GM12878 (cell line): ENCODE measurements at regions not wholly inside any gene's neighbourhood (a gene's known extent, or its start where the extent isn't known, plus 50 kb on each side); places are given as distances from the start of the nearest gene placed in this dataset.

Experiments
- ATAC-seq: fragments of 200-7000 bp; cut with Tn5 transposase; 3 replicates; pipeline ENCODE4 v1.9.1; 2020; ENCODE audit warnings: mild to moderate bottlenecking, moderate library complexity
- BruUV-seq: library from RNA; stranded (reverse); fragments of 400-500 nt; replicated peaks from 2 replicates; lab custom pipeline; 2021; lab: Mats Ljungman, UMichigan
- CTCF ChIA-PET: fragments of 300-600 bp; sonication (Branson Sonifier 250); formaldehyde crosslinking; extraction: SDS; loops from one replicate; lab custom pipeline; 2021; ENCODE audit warnings: inconsistent platforms; lab: Yijun Ruan, JAX
- POLR2A ChIA-PET: fragments of 350-600 bp; formaldehyde crosslinking; extraction: SDS; loops from one replicate; lab custom pipeline; 2021; ENCODE audit warnings: inconsistent platforms; lab: Charles Lee
- RAD21 ChIA-PET: fragments of 300-600 bp; sonication (Branson Sonifier 250); formaldehyde crosslinking; loops from one replicate; lab custom pipeline; 2023; ENCODE audit warnings: antibody characterized with exemption; ENCODE audit not compliant: unreplicated experiment; lab: Charles Lee
- SMC1A ChIA-PET: fragments of 300-600 bp; sonication (Branson Sonifier 250); formaldehyde crosslinking; loops from one replicate; lab custom pipeline; 2023; ENCODE audit not compliant: unreplicated experiment, uncharacterized antibody; lab: Charles Lee
- DNase-seq: peaks from one replicate; pipeline ENCODE4 v3.0.0-alpha.2; 2011; ENCODE audit warnings: low read depth, low spot score
- FAIRE-seq: peaks from 3 replicates; lab custom pipeline; 2011; peaks lifted over from hg19 to GRCh38; lab: Jason Lieb, UNC
- H2AFZ ChIP-seq: 2 replicates; pipeline ENCODE4 v1.6.0; 2011; ENCODE audit warnings: low read depth, low read length, control low read depth; ENCODE audit not compliant: control insufficient read depth
- H3K27ac ChIP-seq: 2 replicates; pipeline ENCODE4 v1.5.1; 2011; ENCODE audit warnings: control low read depth; ENCODE audit not compliant: control insufficient read depth, insufficient read depth
- H3K27me3 ChIP-seq, 2 experiments: replicated peaks in 1 of 2; 2 replicates each; pipeline versions ENCODE4 v1.6.0 to v1.6.1; 2011; ENCODE audit warnings: low read length in 1 of 2; ENCODE audit not compliant: control insufficient read depth in 2 of 2, insufficient read depth in 2 of 2
- H3K36me3 ChIP-seq, 2 experiments: 2 replicates each; pipeline ENCODE4 v1.5.1; 2011; ENCODE audit warnings: low read length in 1 of 2; ENCODE audit not compliant: control insufficient read depth in 2 of 2, insufficient read depth in 2 of 2
- H3K4me1 ChIP-seq: 2 replicates; pipeline ENCODE4 v1.6.1; 2011; ENCODE audit warnings: mild to moderate bottlenecking, low read length, moderate library complexity, mixed read lengths; ENCODE audit not compliant: control insufficient read depth, insufficient read depth
- H3K4me2 ChIP-seq: 2 replicates; pipeline ENCODE4 v1.6.0; 2011; ENCODE audit warnings: control low read depth; ENCODE audit not compliant: control insufficient read depth, insufficient read depth
- H3K4me3 ChIP-seq: fragments of 200-600 bp; sonication (generic); 2 replicates; pipeline ENCODE4 v1.5.1; 2016
- H3K79me2 ChIP-seq: 2 replicates; pipeline ENCODE4 v1.6.0; 2011; ENCODE audit warnings: low read length; ENCODE audit not compliant: control insufficient read depth, insufficient read depth
- H3K9ac ChIP-seq: 2 replicates; pipeline ENCODE4 v1.8.0; 2011; ENCODE audit warnings: low read length, control low read depth, mixed read lengths; ENCODE audit not compliant: control insufficient read depth, insufficient read depth
- H3K9me3 ChIP-seq: replicated peaks from 3 replicates; pipeline ENCODE4 v1.5.1; 2011; ENCODE audit warnings: mild to moderate bottlenecking, low read length; ENCODE audit not compliant: control insufficient read depth, insufficient read depth
- H4K20me1 ChIP-seq: 2 replicates; pipeline ENCODE4 v1.6.0; 2011; ENCODE audit not compliant: control insufficient read depth, insufficient read depth
- ATF3 ChIP-seq: IDR thresholded peaks from 2 replicates; pipeline ENCODE4 v1.6.1; 2011; ENCODE audit warnings: low read depth, mild to moderate bottlenecking, low read length, moderate library complexity, borderline replicate concordance; ENCODE audit errors: extremely low read depth
- BCL3 ChIP-seq: IDR thresholded peaks from 2 replicates; pipeline ENCODE4 v1.6.1; 2011; ENCODE audit warnings: borderline replicate concordance, low read depth, mild to moderate bottlenecking, moderate library complexity, low read length; ENCODE audit not compliant: insufficient read depth, poor library complexity, severe bottlenecking
- CHD1 ChIP-seq: IDR thresholded peaks from 2 replicates; pipeline ENCODE4 v1.6.1; 2012; ENCODE audit warnings: low read depth, low read length, improper control_type of control experiment
- CHD2 ChIP-seq: IDR thresholded peaks from 2 replicates; pipeline ENCODE4 v1.6.1; 2011; ENCODE audit warnings: low read depth, low read length, improper control_type of control experiment, borderline replicate concordance
- CREB1 ChIP-seq: IDR thresholded peaks from 2 replicates; pipeline ENCODE4 v1.6.1; 2012; ENCODE audit warnings: low read depth, mild to moderate bottlenecking, inconsistent platforms
- ESRRA ChIP-seq: IDR thresholded peaks from 2 replicates; pipeline ENCODE4 v1.6.1; 2012; ENCODE audit warnings: mild to moderate bottlenecking, low read length, improper control_type of control experiment
- GATAD2B ChIP-seq: fragments of 450-650 bp; conservative IDR thresholded peaks from 2 replicates; pipeline ENCODE4 v1.6.1; 2017; ENCODE audit warnings: low read depth, mild to moderate bottlenecking, moderate library complexity
- KDM1A ChIP-seq: fragments of 200-600 bp; sonication (generic); IDR thresholded peaks from 2 replicates; pipeline ENCODE4 v1.6.1; 2016; ENCODE audit warnings: borderline replicate concordance
- NBN ChIP-seq: fragments of 450-650 bp; IDR thresholded peaks from 2 replicates; pipeline ENCODE4 v1.6.1; 2016
- NFYB ChIP-seq: IDR thresholded peaks from 2 replicates; pipeline ENCODE4 v1.6.1; 2011; ENCODE audit warnings: low read depth, mild to moderate bottlenecking, low read length, improper control_type of control experiment, moderate library complexity; ENCODE audit not compliant: insufficient read depth
- NR2C2 ChIP-seq: IDR thresholded peaks from 2 replicates; pipeline ENCODE4 v1.6.1; 2011; ENCODE audit warnings: borderline replicate concordance, low read depth; ENCODE audit not compliant: control insufficient read depth, insufficient read length
- RFX5 ChIP-seq: IDR thresholded peaks from 2 replicates; pipeline ENCODE4 v1.6.1; 2011; ENCODE audit warnings: low read depth, low read length, improper control_type of control experiment
- SMARCA5 ChIP-seq: fragments of 450-650 bp; IDR thresholded peaks from 2 replicates; pipeline ENCODE4 v1.6.1; 2017; ENCODE audit warnings: mild to moderate bottlenecking
- TARDBP ChIP-seq: IDR thresholded peaks from 2 replicates; pipeline ENCODE4 v1.6.1; 2016; ENCODE audit warnings: borderline replicate concordance
- WRNIP1 ChIP-seq: IDR thresholded peaks from 2 replicates; pipeline ENCODE4 v1.6.1; 2011; ENCODE audit warnings: low read depth, low read length, improper control_type of control experiment, borderline replicate concordance
- ZBTB33 ChIP-seq: fragments of 450-650 bp; IDR thresholded peaks from 2 replicates; pipeline ENCODE4 v1.6.1; 2017; ENCODE audit warnings: mild to moderate bottlenecking
- ZSCAN29 ChIP-seq: fragments of 450-650 bp; IDR thresholded peaks from 2 replicates; pipeline ENCODE4 v1.6.1; 2017; ENCODE audit warnings: mild to moderate bottlenecking, moderate library complexity
- WGBS: methylation state at CpG from one replicate; pipeline ENCODE4 v1.1.6; 2016; ENCODE audit warnings: low lambda C conversion rate; ENCODE audit not compliant: insufficient replicate concordance, insufficient coverage; ENCODE audit errors: missing lambda C conversion rate; 5-methylcytosine and 5-hydroxymethylcytosine counted together
- in situ Hi-C: fragments of 300-500 bp; cut with MboI; formaldehyde crosslinking; loops from 9 replicates; pipeline ENCODE4 v1.14.3; 2018; ENCODE audit warnings: mixed read lengths
- intact Hi-C: fragments of 100-400 bp; cut with micrococcal nuclease; formaldehyde crosslinking; loops from one replicate; pipeline ENCODE4 v1.14.2; 2022; ENCODE audit not compliant: unreplicated experiment

- DNase-seq (no peak), FAIRE-seq (no peak)
- no peaks in the 10 kb centered on the region for H3K4me1 ChIP-seq
- ChIA-PET SMC1A (interaction anchor here (0.7 kb wide), 1 partner anchor 22 kb away, joined by 3 read pairs; no protein-coding TSS in a partner anchor), RAD21 (no interaction called here), POLR2A (no interaction called here), CTCF (interaction anchor here (0.8 kb wide), 1 partner anchor 168 kb away, joined by 3 read pairs; no protein-coding TSS in a partner anchor)
- no peak overlapping the region for H2AFZ ChIP-seq
- 41% methylated on average over 4 of the region's 4 CpGs for WGBS
- H3K9me3 ChIP-seq: no peaks in the 10 kb centered on the region
- intact Hi-C loops: no loop called here
- BruUV-seq: no TSS peak
- no peak overlapping the region for H3K4me3 ChIP-seq
- no peaks in the 10 kb centered on the region for H3K36me3 ChIP-seq
- no peak overlapping the region for H3K27ac ChIP-seq
- TF ChIP-seq ESRRA: no peak
- no peak for TF ChIP-seq KDM1A
- TF ChIP-seq ATF3: no peak
- TF ChIP-seq TARDBP: no peak
- TF ChIP-seq NR2C2: no peak
- no peak for TF ChIP-seq RFX5
- TF ChIP-seq SMARCA5: no peak
- no peak for TF ChIP-seq WRNIP1
- no peak for TF ChIP-seq NFYB
- TF ChIP-seq CREB1: no peak
- TF ChIP-seq CHD1: no peak
- no peak for TF ChIP-seq NBN
- TF ChIP-seq ZBTB33: no peak
- no peak for TF ChIP-seq BCL3
- TF ChIP-seq GATAD2B: no peak
- TF ChIP-seq CHD2: no peak
- no peak for TF ChIP-seq ZSCAN29
- TF ChIP-seq, all 136 proteins: peak for 0
- no peaks in the 10 kb centered on the region for H3K79me2 ChIP-seq
- ATAC-seq: no peak
- H4K20me1 ChIP-seq: no peaks in the 10 kb centered on the region
- H3K9ac ChIP-seq: no peak overlapping the region
- in situ Hi-C loops: no loop called here
- H3K4me2 ChIP-seq: no peak overlapping the region
- no peaks in the 10 kb centered on the region for H3K27me3 ChIP-seq
Measured at GRCh38 chr18:64287926-64288325, 139.0 kb upstream of the LINC00305 start.
